HFFc6 (cell line): ENCODE measurements at regions not wholly inside any gene's neighbourhood (a gene's known extent, or its start where the extent isn't known, plus 50 kb on each side); places are given as distances from the start of the nearest gene placed in this dataset. TPM values are rescaled to one million over a fixed set of nuclear protein-coding genes. Genes with fewer than 3 reads are reported as not detected.

Experiments used
- DNase-seq: peaks from one replicate; pipeline ENCODE4 v3.0.0-alpha.2; 2018
- H3K27ac Mint-ChIP-seq: 2 replicates; pipeline ENCODE4 v1.8.0; 2020; ENCODE audit warnings: mild to moderate bottlenecking, mixed read lengths
- H3K27me3 Mint-ChIP-seq: 2 replicates; pipeline ENCODE4 v1.8.0; 2021; ENCODE audit warnings: mild to moderate bottlenecking, moderate library complexity, mixed read lengths; ENCODE audit not compliant: insufficient read depth
- H3K36me3 Mint-ChIP-seq: 2 replicates; pipeline ENCODE4 v1.8.0; 2021; ENCODE audit warnings: low read depth, mixed read lengths
- H3K4me1 Mint-ChIP-seq: 2 replicates; pipeline ENCODE4 v1.8.0; 2020; ENCODE audit warnings: low read depth, mixed read lengths
- H3K4me3 Mint-ChIP-seq: 2 replicates; pipeline ENCODE4 v1.8.0; 2020; ENCODE audit warnings: mild to moderate bottlenecking, moderate library complexity, mixed read lengths
- H3K9me3 Mint-ChIP-seq: 2 replicates; pipeline ENCODE4 v1.8.0; 2020; ENCODE audit warnings: mild to moderate bottlenecking, mixed read lengths
- CTCF ChIP-seq: fragments of 200-600 bp; sonication (generic); IDR thresholded peaks from 2 replicates; pipeline ENCODE4 v1.5.0; 2021; ENCODE audit warnings: antibody characterized with exemption, mild to moderate bottlenecking
- microRNA-seq: library from miRNA; unstranded; fragments of <30 nt; microRNA quantifications from one replicate; pipeline ENCODE4, GENCODE V29; 2019

- H3K36me3 Mint-ChIP-seq, result no peaks in the 10 kb centered on the region; the same call in 1 of the 2 replicates
- no peak for DNase-seq
- H3K9me3 Mint-ChIP-seq, result peaks cover 9% of the 10 kb centered on the region
- no peaks in the 10 kb centered on the region; the same call in 1 of the 2 replicates for H3K27me3 Mint-ChIP-seq
- no peak overlapping the region for H3K27ac Mint-ChIP-seq
- H3K4me3 Mint-ChIP-seq, result no peak overlapping the region
- TF ChIP-seq CTCF, result no peak
- no peaks in the 10 kb centered on the region for H3K4me1 Mint-ChIP-seq
These were observed 62.4 kb upstream of the FOXG1 start for GRCh38 chr14:28704153-28704552.

- H3K4me1 Mint-ChIP-seq, result no peaks in the 10 kb centered on the region
- H3K9me3 Mint-ChIP-seq, result peaks cover 10% of the 10 kb centered on the region; the same call in 1 of the 2 replicates
- no peaks in the 10 kb centered on the region for H3K36me3 Mint-ChIP-seq
- no peaks in the 10 kb centered on the region; the same call in 1 of the 2 replicates for H3K27me3 Mint-ChIP-seq
- no peak for TF ChIP-seq CTCF
- H3K4me3 Mint-ChIP-seq, result no peak overlapping the region
- no peak for DNase-seq
- no peak overlapping the region for H3K27ac Mint-ChIP-seq
These were observed 58.8 kb upstream of the FOXG1 start for GRCh38 chr14:28707814-28708213.

GRCh38 chr14:28709571-28710305 is 56.8 kb upstream of the FOXG1 start:
- H3K27ac Mint-ChIP-seq, result no peak overlapping the region
- TF ChIP-seq CTCF, result no peak

More at GRCh38 chr14:28709571-28710305, 56.8 kb upstream of the FOXG1 start:
- Mint-ChIP-seq H3K4me3 (no peak overlapping the region), H3K27me3 (no peaks in the 10 kb centered on the region; the same call in 1 of the 2 replicates), H3K4me1 (no peaks in the 10 kb centered on the region), H3K9me3 (peaks cover 7% of the 10 kb centered on the region; the same call in 1 of the 2 replicates), H3K36me3 (no peaks in the 10 kb centered on the region)
- DNase-seq, result no peak

Small RNA genes in the stretch of these regions (microRNA-seq; reads per million reads assigned to microRNA genes)
- gene MIR3171 (not detected), gene MIR4307 (not detected)
